GM18868 (cell line): ENCODE measurements at regions not wholly inside any gene's neighbourhood (a gene's known extent, or its start where the extent isn't known, plus 50 kb on each side); places are given as distances from the start of the nearest gene placed in this dataset.
A peak's percentile ranks its signal among the peaks of the same experiment; 100 is the strongest.

ENCODE experiments used
- ATAC-seq: cut with Tn5 transposase; IDR thresholded peaks from one replicate; pipeline ENCODE4 v1.9.1; 2021; ENCODE audit warnings: mild to moderate bottlenecking, moderate library complexity; ENCODE audit not compliant: unreplicated experiment

DNA sequence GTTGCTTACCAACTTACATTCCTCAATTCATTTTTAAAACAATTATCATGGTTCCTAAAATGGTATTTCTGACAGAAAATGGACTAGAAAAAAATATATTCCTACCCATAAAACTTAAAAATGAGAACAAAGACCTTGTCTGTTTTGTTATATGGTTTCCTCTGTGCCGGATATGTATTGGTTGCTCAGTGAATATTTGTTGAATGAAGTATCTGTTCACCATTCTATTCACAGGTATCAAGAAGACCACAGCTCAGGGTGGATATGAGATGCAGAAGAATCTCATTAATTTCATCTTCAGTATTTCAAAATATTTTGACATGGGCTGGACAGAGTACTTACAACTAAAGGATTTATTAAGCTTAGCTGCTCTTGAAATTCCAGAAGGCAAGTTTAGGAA, 58.1 kb downstream of the TUSC7 start:
- ATAC-seq = no peak

GRCh38 chr3:116770815-116771450, 61.4 kb downstream of the TUSC7 start:
- peak; percentile 99 for ATAC-seq

DNA sequence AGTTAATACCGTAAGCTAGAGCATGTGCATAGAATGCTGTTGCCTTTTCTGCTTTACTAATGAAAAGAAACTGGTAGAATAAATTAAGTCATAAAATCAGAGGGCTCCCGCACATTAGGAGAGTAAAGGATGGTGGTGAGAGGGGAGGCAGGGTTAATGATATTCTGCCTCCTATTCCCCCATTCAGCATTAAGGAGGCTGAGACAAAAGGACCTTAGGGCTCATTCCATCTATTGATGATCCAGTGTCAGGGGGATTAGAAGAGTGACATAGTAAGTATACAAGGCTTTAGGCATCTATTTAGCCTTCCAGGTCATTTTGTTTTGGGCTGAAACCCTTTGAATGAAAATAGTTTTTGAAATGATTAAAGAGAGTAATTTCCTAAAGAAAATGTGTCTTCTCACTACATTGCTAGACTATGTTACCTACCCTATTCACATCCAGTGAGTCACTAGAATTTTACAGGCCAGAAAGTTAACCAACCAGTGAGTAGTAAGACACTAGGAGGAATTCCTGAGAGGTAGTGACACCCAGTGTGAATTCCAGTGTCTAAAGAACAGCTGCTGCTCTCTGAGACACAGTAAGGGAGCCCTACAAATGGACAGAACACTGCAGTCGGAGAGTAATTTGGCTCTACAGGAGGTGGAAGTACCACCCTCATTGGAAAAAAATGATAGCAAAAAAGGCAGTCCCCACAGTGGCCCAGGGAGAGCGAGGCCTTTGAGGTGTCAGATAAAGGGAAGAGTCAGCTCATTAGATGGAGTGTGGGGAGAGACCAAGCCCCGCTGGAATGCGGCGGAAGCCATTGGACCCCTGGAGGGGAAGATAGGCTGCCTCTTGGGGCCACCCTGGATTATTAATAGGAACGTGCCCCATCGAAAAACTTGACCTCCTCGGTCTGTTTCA, 67.6 kb downstream of the TUSC7 start:
- ATAC-seq = no peak

DNA sequence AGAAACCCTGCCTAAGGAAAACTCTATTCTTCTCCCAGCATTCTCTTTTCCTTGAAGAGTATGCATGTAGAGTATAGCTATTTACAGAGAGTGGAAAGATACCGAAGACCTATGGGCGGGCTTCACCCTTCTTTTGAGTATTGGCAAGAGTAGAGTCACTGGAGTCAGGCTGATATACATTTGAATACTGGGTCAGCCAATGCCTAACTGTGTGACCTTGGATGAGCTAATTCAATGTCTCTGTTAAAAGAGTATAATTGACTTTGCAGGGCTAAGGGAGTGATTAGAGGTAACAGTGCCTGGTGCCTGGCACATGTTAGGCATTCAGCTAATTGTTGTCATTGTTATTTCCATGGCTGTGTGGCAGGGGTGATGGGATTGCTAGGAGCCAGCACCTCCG, 75.6 kb downstream of the TUSC7 start:
- ATAC-seq = no peak

GRCh38 chr3:116802651-116803050, 93.1 kb downstream of the TUSC7 start:
- no peak for ATAC-seq

DNA sequence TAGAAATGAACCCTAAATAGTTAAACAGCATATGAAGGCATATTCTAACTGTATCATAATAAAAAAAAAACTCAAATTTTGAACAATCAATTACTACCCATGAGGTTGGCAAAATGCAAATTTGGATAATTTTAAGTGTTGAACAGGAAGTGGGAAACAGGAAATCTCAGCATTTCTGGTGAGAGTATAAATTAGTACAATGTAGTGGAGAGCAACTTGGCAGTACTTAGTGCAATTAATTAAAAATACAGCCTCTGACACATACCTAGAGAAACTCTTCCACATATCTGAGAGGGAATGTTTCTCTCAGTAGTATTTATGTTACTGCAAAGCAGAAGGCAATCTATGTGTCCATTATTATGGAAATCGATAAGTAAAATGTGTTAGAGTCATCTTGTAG, 96.8 kb downstream of the TUSC7 start:
- ATAC-seq = no peak

GRCh38 chr3:116808725-116809124, 99.1 kb downstream of the TUSC7 start:
- no peak for ATAC-seq

DNA sequence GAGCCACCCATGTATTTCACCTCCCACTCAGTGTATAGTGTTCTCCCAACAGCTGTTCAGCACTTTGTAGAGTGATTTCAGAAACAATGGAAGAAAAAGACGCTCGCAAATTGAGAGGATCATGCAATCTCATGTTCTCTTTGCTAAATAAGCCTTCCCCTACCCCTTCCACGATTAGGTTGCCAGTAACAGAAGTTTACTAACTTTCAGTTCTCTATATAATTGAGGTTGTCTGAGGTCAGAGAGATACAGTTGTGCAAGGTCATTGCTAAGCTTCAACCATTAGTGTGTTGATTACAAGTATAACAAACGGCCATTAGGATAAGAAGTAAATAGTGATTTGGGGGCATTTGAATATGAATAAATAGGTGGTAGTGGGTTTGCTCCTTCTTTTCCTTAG, 99.6 kb downstream of the TUSC7 start:
- ATAC-seq = no peak

- ATAC-seq = no peak
These were observed 102.2 kb downstream of the TUSC7 start for GRCh38 chr3:116811754-116812153.

- no peak for ATAC-seq
These were observed 103.4 kb downstream of the TUSC7 start for GRCh38 chr3:116812949-116813348.

GRCh38 chr3:116815321-116815720, 105.7 kb downstream of the TUSC7 start:
- no peak for ATAC-seq

DNA sequence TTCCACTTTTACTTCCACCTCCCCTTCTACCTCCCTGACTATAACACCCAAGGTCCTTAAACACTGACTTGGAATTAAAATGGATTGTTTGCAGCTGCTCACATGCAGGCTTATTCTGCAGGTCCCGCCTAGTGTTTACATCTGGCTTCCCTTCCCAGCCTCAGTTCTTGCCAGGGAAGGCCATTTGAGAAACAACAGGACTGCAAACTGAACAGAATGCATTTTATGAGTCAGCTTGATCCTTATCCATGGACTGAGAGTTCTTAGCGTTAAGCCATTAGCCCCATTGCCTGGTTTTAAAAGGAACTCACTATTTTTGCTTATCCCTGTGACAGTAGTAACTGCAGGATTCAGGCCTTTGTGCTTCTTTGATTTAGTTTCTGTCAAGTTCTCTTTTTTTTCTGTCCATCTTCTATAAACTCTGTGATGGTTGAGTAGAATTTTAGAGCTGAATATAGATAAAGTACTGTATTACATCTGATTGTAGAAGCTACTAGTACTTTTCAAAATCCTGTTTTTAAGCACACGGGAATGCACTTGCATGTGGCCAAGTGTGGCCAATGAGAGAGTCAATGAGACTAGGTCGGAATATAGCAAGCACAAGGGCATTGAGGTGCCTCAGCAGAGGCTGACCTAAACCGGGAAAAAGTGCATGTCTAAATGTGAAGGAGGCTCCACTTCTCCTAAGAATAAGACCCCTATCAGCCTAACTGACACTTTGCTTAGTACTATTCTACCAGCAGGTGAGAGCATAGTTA, 106.4 kb downstream of the TUSC7 start:
- ATAC-seq = no peak

GRCh38 chr3:116821371-116821770, 111.8 kb downstream of the TUSC7 start:
- no peak for ATAC-seq

DNA sequence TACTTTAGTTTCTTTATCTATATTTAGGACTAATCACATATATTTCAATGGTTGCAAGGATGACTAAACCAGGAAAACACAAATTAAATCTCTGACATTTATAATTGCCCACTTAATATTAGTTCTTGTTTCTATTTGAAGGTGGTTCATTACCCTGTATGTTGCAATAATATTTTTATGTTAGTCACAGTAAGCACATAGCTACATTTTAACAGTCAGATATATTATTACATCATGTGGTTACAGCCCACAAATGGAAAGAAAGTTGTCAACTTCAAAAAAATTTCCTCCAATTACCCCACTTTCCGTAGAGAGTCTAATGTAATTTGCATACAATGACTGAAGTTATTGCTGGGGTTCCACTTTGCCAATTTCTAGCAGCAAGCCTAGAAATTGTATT, 114.6 kb downstream of the TUSC7 start:
- ATAC-seq = no peak

GRCh38 chr3:116833202-116833601, 123.6 kb downstream of the TUSC7 start:
- ATAC-seq = no peak

DNA sequence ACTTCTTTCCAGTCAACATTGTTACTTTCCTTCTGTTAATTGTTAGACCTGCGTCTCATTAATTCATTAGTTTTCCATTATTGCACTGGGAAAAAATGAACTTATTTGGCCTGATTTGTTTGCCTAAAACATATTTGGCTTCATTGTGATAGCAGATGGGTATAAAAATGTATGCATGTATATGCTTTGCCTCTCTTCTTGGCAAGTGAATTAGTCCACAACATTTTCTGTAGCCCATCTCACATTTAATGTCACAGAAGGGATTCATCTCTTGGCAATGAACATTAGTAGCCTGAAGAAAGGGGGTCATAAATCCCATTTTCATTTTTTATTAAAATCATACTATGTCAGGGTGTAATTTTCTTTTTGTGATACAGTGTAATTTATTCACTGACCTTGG, 125.2 kb downstream of the TUSC7 start:
- ATAC-seq = no peak

- no peak for ATAC-seq
These were observed 126.1 kb downstream of the TUSC7 start for GRCh38 chr3:116835658-116836057.

- no peak for ATAC-seq
These were observed 126.7 kb downstream of the TUSC7 start for GRCh38 chr3:116836286-116836685.

- ATAC-seq = no peak
These were observed 127.9 kb downstream of the TUSC7 start for GRCh38 chr3:116837483-116837882.

GRCh38 chr3:116841003-116841735, 131.6 kb downstream of the TUSC7 start:
- ATAC-seq = no peak
